ENCODE measurements at regions not wholly inside any gene's neighbourhood (a gene's known extent, or its start where the extent isn't known, plus 50 kb on each side); places are given as distances from the start of the nearest gene placed in this dataset.

GRCh38 chr17:70374496-70374895, 205.2 kb downstream of the KCNJ2 start:
- no peaks in the 10 kb centered on the region for H3K4me1 ChIP-seq
- no peaks in the 10 kb centered on the region for H3K27me3 ChIP-seq
- TF ChIP-seq CTCF (IDR thresholded peaks at IDR 0.05) = no peak
- no peaks in the 10 kb centered on the region for H3K9me3 ChIP-seq
- H3K27ac ChIP-seq = no peak overlapping the region
- no peak overlapping the region for H3K4me3 ChIP-seq
- no peak for DNase-seq
- no peaks in the 10 kb centered on the region for H3K36me3 ChIP-seq
- intact Hi-C loops (cut with DNase I; ENCODE audit: low total_unique reads) = no loop called here

- H3K27ac ChIP-seq = no peak overlapping the region
- no peaks in the 10 kb centered on the region for H3K9me3 ChIP-seq
- H3K4me1 ChIP-seq = no peaks in the 10 kb centered on the region
- no peaks in the 10 kb centered on the region for H3K27me3 ChIP-seq
- DNase-seq = no peak
- no peaks in the 10 kb centered on the region for H3K36me3 ChIP-seq
- no peak overlapping the region for H3K4me3 ChIP-seq
- intact Hi-C loops (cut with DNase I; ENCODE audit: low total_unique reads) = no loop called here
- no peak for TF ChIP-seq CTCF (IDR thresholded peaks at IDR 0.05)
Observed at GRCh38 chr17:70375406-70375805, 206.1 kb downstream of the KCNJ2 start.

GRCh38 chr17:70375813-70376770, 206.8 kb downstream of the KCNJ2 start:
- Histone ChIP-seq H3K27me3 (no peaks in the 10 kb centered on the region), H3K4me3 (no peak overlapping the region), H3K27ac (no peak overlapping the region), H3K36me3 (no peaks in the 10 kb centered on the region), H3K4me1 (no peaks in the 10 kb centered on the region), H3K9me3 (no peaks in the 10 kb centered on the region)
- TF ChIP-seq CTCF (IDR thresholded peaks at IDR 0.05) = no peak
- intact Hi-C loops (cut with DNase I; ENCODE audit: low total_unique reads) = no loop called here
- no peak for DNase-seq

- H3K27ac ChIP-seq = no peak overlapping the region
- TF ChIP-seq CTCF (IDR thresholded peaks at IDR 0.05) = no peak
- intact Hi-C loops (cut with DNase I; ENCODE audit: low total_unique reads) = no loop called here
- no peaks in the 10 kb centered on the region for H3K27me3 ChIP-seq
- no peak overlapping the region for H3K4me3 ChIP-seq
- no peak for DNase-seq
- H3K36me3 ChIP-seq = no peaks in the 10 kb centered on the region
- H3K4me1 ChIP-seq = no peaks in the 10 kb centered on the region
- no peaks in the 10 kb centered on the region for H3K9me3 ChIP-seq
Observed at GRCh38 chr17:70377654-70378053, 208.3 kb downstream of the KCNJ2 start.

GRCh38 chr17:70378076-70378475, 208.7 kb downstream of the KCNJ2 start:
- intact Hi-C loops (cut with DNase I; ENCODE audit: low total_unique reads) = no loop called here
- Histone ChIP-seq H3K4me1 (no peaks in the 10 kb centered on the region), H3K36me3 (no peaks in the 10 kb centered on the region), H3K4me3 (no peak overlapping the region), H3K27ac (no peak overlapping the region), H3K9me3 (no peaks in the 10 kb centered on the region), H3K27me3 (no peaks in the 10 kb centered on the region)
- no peak for DNase-seq
- no peak for TF ChIP-seq CTCF (IDR thresholded peaks at IDR 0.05)

Data from tibial artery (tissue), 4 donors.